Activated CD4-positive, alpha-beta T cell treated with anti-CD3 and anti-CD28 coated beads, Interleukin-2, amount 10 ng/mL, durations not matched to agents 24 days and 14 days (primary cell): ENCODE measurements at regions not wholly inside any gene's neighbourhood (a gene's known extent, or its start where the extent isn't known, plus 50 kb on each side); places are given as distances from the start of the nearest gene placed in this dataset.
"Not testable (repeated sequence)": the region's sequence is repeated elsewhere in the genome, so short reads cannot be mapped to it uniquely, and the experiment has no call there.

Source experiments
- DNase-seq: peaks from one replicate; pipeline ENCODE4 v3.0.0; 2022
- H3K27ac Mint-ChIP-seq: one replicate; pipeline ENCODE4 v1.8.0; 2022; ENCODE audit warnings: mild to moderate bottlenecking, mixed read lengths
- H3K27me3 Mint-ChIP-seq: one replicate; pipeline ENCODE4 v1.8.0; 2022; ENCODE audit warnings: mixed read lengths
- H3K36me3 Mint-ChIP-seq: one replicate; pipeline ENCODE4 v1.8.0; 2022; ENCODE audit warnings: low read depth, mild to moderate bottlenecking, mixed read lengths
- H3K4me1 Mint-ChIP-seq: one replicate; pipeline ENCODE4 v1.8.0; 2021; ENCODE audit warnings: mixed read lengths
- H3K4me3 Mint-ChIP-seq: one replicate; pipeline ENCODE4 v1.8.0; 2022; ENCODE audit warnings: mild to moderate bottlenecking, moderate library complexity, mixed read lengths
- H3K9me3 Mint-ChIP-seq: one replicate; pipeline ENCODE4 v1.8.0; 2021; ENCODE audit warnings: mixed read lengths
- intact Hi-C: fragments of 100-400 bp; cut with micrococcal nuclease; formaldehyde crosslinking; loops from one replicate; pipeline ENCODE4 v1.15.1; 2023

DNA sequence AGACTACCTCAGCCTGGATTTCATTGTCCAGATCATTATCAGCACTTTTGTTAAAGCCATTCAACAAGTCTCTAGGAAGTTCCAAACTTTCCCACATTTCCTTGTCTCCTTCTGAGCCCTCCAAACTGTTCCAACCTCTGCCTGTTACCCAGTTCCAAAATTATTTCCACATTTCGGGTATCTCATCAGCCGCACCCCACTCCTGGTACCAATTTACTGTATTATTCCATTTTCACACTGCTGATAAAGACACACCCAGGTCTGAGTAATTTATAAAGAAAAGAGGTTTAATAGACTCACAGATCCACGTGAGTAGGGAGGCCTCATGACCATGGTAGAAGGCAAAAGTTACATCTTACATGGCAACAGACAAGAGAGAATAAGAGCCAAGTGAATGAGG lies 1198.3 kb upstream of the ALCAM start:
- Mint-ChIP-seq H3K27ac (no peak overlapping the region), H3K4me1 (no peaks in the 10 kb centered on the region), H3K4me3 (no peak overlapping the region), H3K36me3 (no peaks in the 10 kb centered on the region), H3K9me3 (no peaks in the 10 kb centered on the region), H3K27me3 (no peaks in the 10 kb centered on the region)
- no peak for DNase-seq
- intact Hi-C loops = no loop called here

DNA sequence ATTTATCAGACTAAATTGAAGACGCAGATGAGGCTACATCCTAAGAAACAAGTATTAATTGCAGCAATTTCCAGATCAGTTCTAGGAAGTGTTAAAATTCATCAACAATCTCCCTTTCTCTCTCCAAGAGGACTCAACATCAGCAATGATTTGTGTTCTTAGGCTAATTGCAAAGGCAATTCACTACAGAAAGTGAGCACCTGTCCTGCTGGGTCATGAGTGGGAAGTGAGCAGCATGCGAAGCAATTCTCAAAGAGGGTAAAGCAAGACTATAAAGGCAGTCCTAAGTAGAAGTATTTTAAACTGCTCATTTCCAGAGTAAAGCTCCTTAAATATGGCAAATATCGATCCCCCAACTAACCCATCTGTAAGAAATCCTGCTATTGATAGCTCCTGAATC lies 1191.0 kb upstream of the ALCAM start:
- no peaks in the 10 kb centered on the region for H3K9me3 Mint-ChIP-seq
- no peaks in the 10 kb centered on the region for H3K4me1 Mint-ChIP-seq
- no peaks in the 10 kb centered on the region for H3K27me3 Mint-ChIP-seq
- no peak for DNase-seq
- H3K27ac Mint-ChIP-seq = no peak overlapping the region
- intact Hi-C loops = no loop called here
- H3K36me3 Mint-ChIP-seq = no peaks in the 10 kb centered on the region
- H3K4me3 Mint-ChIP-seq = no peak overlapping the region

DNA sequence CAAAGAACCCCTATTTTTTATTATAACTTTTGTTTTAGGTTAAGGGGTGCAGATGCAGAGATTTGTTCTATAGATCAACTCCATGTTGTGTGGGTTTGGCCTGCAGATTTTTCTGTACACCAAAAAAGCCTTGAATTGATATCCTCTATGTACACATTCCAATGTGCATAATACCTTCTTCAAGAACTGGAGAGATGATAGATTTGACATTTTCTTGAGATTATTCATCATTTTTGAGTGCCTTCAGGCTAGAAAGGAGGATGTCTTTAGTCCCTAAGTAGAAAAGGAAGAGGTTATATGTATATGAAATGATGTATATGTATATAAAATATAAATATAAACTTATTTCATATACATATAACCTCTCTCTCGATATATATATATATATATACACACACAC lies 1190.0 kb upstream of the ALCAM start:
- Mint-ChIP-seq H3K4me1 (no peaks in the 10 kb centered on the region), H3K27ac (no peak overlapping the region), H3K9me3 (no peaks in the 10 kb centered on the region), H3K4me3 (no peak overlapping the region), H3K27me3 (no peaks in the 10 kb centered on the region), H3K36me3 (no peaks in the 10 kb centered on the region)
- intact Hi-C loops = no loop called here
- DNase-seq = no peak

DNA sequence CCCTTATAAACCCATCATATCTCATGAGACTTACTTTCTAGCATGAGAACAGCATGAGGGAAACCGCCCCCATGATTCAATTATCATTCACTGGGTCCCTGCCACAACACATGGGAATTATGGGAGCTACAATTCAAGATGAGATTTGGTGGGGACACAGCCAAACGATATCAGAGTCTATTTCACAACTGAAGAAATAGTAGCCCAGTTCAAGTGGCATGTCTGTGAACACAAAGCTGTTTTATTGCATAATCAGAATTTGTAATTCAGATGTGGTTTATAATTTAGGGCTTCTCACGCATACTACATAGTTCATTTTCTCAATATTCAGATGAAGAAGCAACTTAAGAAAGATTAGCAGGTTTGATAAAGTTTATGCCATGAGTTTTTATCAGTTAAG lies 1188.0 kb upstream of the ALCAM start:
- DNase-seq = no peak
- Mint-ChIP-seq H3K4me3 (no peak overlapping the region), H3K36me3 (no peaks in the 10 kb centered on the region), H3K27ac (no peak overlapping the region), H3K9me3 (no peaks in the 10 kb centered on the region), H3K27me3 (no peaks in the 10 kb centered on the region), H3K4me1 (no peaks in the 10 kb centered on the region)
- intact Hi-C loops = no loop called here

DNA sequence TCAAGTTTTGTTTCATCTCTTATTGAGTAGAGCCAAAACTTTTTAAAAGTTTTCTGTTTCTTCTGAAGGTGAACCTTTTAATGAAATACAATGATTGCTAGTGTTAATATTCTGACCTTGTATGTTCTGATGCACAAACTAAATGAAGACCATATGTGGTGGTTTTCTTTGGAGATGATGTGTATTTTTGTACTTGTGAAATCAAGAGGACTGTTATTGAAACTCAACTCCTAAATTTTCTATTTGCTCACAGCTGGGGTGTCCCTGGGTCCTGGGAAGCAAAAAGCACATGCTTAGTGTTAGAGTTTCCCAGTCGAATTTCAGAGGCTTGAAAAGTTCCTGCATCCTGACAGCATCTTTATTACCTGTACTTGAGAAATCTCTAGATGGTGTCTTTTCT lies 1185.8 kb upstream of the ALCAM start:
- Mint-ChIP-seq H3K36me3 (no peaks in the 10 kb centered on the region), H3K4me3 (no peak overlapping the region), H3K27ac (no peak overlapping the region), H3K9me3 (no peaks in the 10 kb centered on the region), H3K4me1 (no peaks in the 10 kb centered on the region), H3K27me3 (no peaks in the 10 kb centered on the region)
- no peak for DNase-seq
- intact Hi-C loops = no loop called here

DNA sequence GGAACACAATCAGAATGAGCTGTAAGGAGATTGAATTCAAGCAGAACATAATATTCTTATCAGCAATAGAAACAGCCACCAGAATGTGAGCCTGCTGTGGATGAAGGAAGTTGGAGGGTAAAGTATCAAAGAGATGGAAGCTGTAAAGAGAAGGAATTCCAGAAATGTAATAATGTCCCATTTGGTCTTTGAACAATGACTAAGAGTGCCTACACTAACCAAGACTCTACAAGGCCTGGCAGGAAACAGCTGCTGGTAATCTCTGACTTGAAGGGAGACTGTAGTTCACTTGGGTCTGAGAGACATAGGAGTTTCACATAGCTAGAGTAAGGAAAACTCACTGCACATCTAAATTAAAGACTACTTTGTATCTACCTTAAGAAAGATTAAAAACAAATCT lies 1176.0 kb upstream of the ALCAM start:
- intact Hi-C loops = no loop called here
- Mint-ChIP-seq H3K27me3 (no peaks in the 10 kb centered on the region), H3K9me3 (no peaks in the 10 kb centered on the region), H3K4me1 (no peaks in the 10 kb centered on the region), H3K27ac (no peak overlapping the region), H3K4me3 (no peak overlapping the region), H3K36me3 (no peaks in the 10 kb centered on the region)
- no peak for DNase-seq

DNA sequence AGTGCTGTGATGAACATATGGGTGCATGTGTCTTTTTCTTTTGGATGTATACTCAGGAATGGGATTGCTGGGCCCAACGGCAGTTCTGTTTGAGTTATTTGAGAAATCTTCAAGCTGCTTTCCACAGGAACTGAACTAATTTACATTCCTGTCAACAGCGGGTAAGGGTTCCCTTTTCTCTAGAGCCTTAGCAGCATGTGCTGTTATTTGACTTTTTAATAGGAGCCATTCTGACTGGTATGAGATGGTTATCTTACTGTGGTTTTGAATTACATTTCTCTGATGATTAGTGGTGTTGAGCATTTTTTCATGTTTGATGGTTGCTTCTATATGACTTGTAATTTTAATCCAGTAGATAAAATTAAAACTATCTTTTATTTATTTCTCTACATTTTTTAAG lies 1168.6 kb upstream of the ALCAM start:
- Mint-ChIP-seq H3K9me3 (peaks cover 5% of the 10 kb centered on the region), H3K36me3 (no peaks in the 10 kb centered on the region), H3K27ac (no peak overlapping the region), H3K4me3 (no peak overlapping the region), H3K27me3 (no peaks in the 10 kb centered on the region), H3K4me1 (no peaks in the 10 kb centered on the region)
- intact Hi-C loops = no loop called here
- no peak for DNase-seq

DNA sequence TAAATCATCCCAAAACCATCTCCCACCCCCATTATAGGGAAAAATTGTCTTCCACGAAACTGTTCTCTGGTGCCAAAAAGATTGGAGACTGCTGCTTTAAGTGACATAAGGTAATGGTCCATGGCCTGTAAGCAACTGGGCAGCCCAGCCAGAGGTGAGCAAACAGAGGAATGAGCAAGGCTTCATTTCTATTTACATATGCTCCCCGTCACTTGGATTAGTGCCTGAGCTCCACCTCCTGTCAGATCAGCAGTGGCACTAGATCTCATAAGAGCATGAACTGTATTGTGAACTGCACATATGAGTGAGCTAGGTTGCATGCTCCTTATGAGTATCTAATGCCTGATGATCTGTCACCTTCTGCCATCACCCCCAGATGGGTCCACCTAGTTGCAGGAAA lies 1159.8 kb upstream of the ALCAM start:
- no peaks in the 10 kb centered on the region for H3K36me3 Mint-ChIP-seq

DNA sequence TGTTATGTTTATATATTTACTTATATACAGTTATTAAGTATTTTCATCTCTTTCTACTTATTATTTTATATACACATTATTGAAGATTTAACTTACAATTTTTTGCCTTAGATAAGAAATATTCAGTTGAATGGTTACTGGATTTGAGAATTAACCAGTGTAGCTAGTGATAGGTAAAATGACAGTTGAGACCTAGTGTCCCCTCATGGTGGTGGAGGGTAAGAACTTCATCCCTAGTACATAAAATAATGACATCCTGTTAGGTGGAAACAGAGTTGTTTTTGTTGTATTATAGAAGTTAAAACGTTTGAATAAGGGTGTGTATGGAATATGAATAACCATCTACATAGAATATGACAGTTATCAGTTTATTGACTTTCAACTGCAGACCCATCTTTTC lies 1152.4 kb upstream of the ALCAM start:
- Mint-ChIP-seq H3K27ac (no peak overlapping the region), H3K9me3 (no peaks in the 10 kb centered on the region), H3K27me3 (no peaks in the 10 kb centered on the region), H3K4me1 (no peaks in the 10 kb centered on the region), H3K36me3 (no peaks in the 10 kb centered on the region), H3K4me3 (no peak overlapping the region)
- DNase-seq = no peak
- intact Hi-C loops = no loop called here

More for the DNA sequence above, 1159.8 kb upstream of the ALCAM start:
- intact Hi-C loops = no loop called here
- Mint-ChIP-seq H3K27me3 (no peaks in the 10 kb centered on the region), H3K4me3 (no peak overlapping the region), H3K4me1 (no peaks in the 10 kb centered on the region), H3K9me3 (no peaks in the 10 kb centered on the region), H3K27ac (no peak overlapping the region)
- no peak for DNase-seq

DNA sequence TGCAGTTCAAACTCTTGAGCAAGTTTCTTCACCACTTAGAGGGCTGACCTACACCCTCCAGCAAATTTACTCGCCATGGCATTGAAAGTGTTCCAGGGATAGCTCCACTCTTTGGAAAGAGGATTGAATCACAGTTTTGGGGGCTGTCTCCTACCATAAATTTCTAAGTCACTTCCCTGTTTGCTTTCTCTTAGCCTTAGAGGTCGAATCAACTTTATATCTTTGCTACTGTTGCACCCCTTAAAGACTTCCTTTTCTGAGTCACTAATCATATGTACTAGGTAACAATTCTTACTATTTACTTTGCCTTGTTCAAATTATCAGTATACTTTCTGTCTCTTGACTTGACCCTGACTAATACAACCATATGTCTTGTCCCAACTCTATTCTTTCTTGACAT lies 1151.8 kb upstream of the ALCAM start:
- Mint-ChIP-seq H3K27me3 (no peaks in the 10 kb centered on the region), H3K4me1 (no peaks in the 10 kb centered on the region), H3K9me3 (no peaks in the 10 kb centered on the region), H3K27ac (no peak overlapping the region), H3K36me3 (no peaks in the 10 kb centered on the region), H3K4me3 (no peak overlapping the region)
- intact Hi-C loops = no loop called here
- no peak for DNase-seq

DNA sequence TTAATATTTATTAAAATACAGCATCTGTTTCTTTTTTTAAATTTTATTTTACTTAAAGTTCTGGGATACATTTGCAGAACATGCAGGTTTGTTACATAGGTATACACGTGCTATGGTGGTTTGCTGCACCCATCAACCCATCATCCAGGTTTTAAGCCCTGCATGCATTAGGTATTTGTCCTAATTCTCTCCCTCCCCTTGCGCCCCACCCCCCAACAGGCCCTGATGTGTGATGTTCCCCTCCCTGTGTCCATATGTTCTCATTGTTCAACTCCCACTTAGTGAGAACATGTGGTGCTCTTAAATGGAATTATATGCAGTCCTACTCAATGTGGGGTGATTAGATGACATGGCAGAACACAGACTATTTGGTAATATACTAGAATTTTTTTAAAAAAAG lies 1147.7 kb upstream of the ALCAM start:
- DNase-seq, H3K9me3 Mint-ChIP-seq, intact Hi-C loops: not testable (repeated sequence)

DNA sequence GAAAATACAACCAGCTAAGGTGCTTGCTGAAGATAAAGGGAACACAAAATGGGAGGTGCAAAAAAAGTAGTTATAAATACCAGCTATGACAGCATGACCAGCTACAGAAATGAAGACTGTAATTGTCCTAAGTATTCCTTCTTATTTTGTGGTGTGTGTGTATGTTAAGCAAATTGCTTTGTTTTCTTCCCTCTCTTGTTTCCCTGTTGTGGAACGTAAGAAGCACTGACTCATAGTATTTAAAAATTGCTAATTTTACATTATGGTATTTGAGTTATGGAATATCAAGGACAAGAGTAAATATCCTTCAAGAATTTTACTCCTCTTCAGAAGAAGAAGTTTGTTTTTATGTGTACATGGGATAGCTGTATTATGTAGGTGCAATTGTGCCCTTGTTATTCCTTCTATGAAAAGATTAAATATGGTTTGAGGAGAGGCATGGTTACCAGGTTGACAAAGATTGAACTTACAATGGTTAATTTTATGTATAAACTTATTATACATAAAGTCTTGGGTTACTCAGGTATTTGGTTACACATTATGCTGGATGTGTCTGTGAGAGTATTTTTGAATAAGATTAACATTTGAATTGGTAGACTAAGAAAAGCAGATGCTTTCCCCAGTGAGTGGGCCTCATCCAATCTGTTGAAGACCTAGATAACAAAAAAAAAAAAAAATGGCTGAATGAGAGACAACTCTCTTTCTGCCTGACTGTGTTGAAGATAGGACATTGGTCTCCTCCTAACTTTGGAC lies 1132.1 kb upstream of the ALCAM start:
- intact Hi-C loops = no loop called here
- no peak for DNase-seq
- Mint-ChIP-seq H3K4me3 (no peak overlapping the region), H3K36me3 (no peaks in the 10 kb centered on the region), H3K4me1 (no peaks in the 10 kb centered on the region), H3K27ac (no peak overlapping the region), H3K9me3 (no peaks in the 10 kb centered on the region), H3K27me3 (no peaks in the 10 kb centered on the region)

More for the DNA sequence above, 1147.7 kb upstream of the ALCAM start:
- H3K36me3 Mint-ChIP-seq, H3K27me3 Mint-ChIP-seq, H3K4me1 Mint-ChIP-seq, H3K4me3 Mint-ChIP-seq, H3K27ac Mint-ChIP-seq: not testable (repeated sequence)

DNA sequence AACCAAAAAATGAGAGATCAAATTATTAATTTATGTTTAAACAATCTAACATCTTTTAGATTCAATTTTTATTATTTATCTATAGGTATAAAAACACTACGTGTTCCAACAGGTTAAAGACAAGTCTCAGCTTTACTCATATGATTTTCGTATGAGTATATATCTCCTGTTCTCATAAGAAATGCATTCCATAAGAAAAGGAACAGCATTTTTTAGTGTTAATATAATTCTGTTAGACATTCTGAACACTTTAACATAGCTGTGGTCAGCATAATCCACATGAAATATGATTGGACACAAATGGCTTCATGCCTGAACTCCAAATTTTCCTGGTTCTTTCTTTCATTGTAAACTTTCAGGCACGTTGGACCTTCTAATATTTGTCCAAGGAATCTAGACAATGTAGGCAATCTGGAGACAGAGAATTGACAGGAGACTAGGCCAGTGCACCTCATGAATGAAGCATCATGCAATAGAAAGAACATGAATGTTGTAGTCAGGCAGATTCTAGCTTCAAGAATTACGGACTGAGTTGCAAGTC lies 1122.0 kb upstream of the ALCAM start:
- intact Hi-C loops = no loop called here
- no peak for DNase-seq
- Mint-ChIP-seq H3K27ac (no peak overlapping the region), H3K36me3 (no peaks in the 10 kb centered on the region), H3K9me3 (peaks cover 4% of the 10 kb centered on the region), H3K4me3 (no peak overlapping the region), H3K27me3 (no peaks in the 10 kb centered on the region), H3K4me1 (no peaks in the 10 kb centered on the region)

DNA sequence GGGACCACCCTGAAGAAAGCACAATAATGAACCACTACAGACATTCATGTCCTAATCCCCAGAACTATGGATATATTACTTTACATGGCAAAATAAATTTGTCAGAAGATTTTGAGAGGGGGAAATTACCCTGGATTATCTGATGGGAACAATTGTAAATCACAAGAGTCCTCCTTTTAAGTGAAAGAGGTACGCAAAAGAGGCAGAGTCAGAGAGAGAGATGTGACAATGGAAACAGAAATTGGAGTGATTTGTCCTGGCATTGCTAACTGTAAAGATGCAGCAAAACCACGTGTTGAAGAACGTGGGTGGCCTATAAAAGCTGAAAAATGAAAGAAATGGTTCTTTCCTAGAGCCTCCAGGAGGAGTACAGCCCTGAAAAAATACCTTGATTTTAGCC lies 1121.4 kb upstream of the ALCAM start:
- no peak for DNase-seq
- no peaks in the 10 kb centered on the region for H3K36me3 Mint-ChIP-seq
- intact Hi-C loops = no loop called here
- H3K27ac Mint-ChIP-seq = no peak overlapping the region
- no peaks in the 10 kb centered on the region for H3K27me3 Mint-ChIP-seq
- peaks cover 4% of the 10 kb centered on the region for H3K9me3 Mint-ChIP-seq
- no peak overlapping the region for H3K4me3 Mint-ChIP-seq
- H3K4me1 Mint-ChIP-seq = no peaks in the 10 kb centered on the region

DNA sequence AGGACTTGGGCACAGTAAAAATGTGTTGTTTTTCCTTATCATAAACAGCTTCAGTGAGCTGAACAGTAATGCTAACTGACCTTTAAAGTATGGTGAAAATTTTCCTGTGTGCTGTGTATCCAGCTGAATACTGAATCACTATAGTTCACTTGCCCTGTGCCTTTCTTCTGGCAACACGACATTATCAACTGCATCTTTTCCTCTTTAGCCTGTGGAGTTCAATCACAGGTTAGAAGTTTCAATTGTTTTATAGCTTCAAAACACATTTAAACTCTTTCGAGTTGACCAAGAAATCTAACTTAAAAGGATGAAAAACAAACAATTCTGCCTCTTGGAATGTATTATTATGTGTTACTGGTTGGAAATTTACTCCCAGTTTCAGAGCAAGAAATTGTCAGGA lies 1120.7 kb upstream of the ALCAM start:
- no peak overlapping the region for H3K27ac Mint-ChIP-seq
- intact Hi-C loops = no loop called here
- H3K36me3 Mint-ChIP-seq = no peaks in the 10 kb centered on the region
- H3K27me3 Mint-ChIP-seq = no peaks in the 10 kb centered on the region
- peaks cover 3% of the 10 kb centered on the region for H3K9me3 Mint-ChIP-seq
- no peaks in the 10 kb centered on the region for H3K4me1 Mint-ChIP-seq
- H3K4me3 Mint-ChIP-seq = no peak overlapping the region
- no peak for DNase-seq
